GM23338 (cell line): ENCODE measurements at regions not wholly inside any gene's neighbourhood (a gene's known extent, or its start where the extent isn't known, plus 50 kb on each side); places are given as distances from the start of the nearest gene placed in this dataset.

Experiments used
- ATAC-seq: fragments of 200-7000 bp; cut with Tn5 transposase; 3 replicates; pipeline ENCODE4 v1.9.1; 2020
- DNase-seq: peaks from one replicate; pipeline ENCODE4 v3.0.0-alpha.2; 2015; ENCODE audit warnings: low spot score
- H2AFZ ChIP-seq: fragments of 200-600 bp; sonication (generic); 2 replicates; pipeline ENCODE4 v1.8.0; 2016; ENCODE audit warnings: antibody characterized with exemption, mild to moderate bottlenecking, moderate library complexity
- H3F3A ChIP-seq: fragments of 200-600 bp; sonication (generic); replicated peaks from 2 replicates; pipeline ENCODE4 v1.8.0; 2017; ENCODE audit warnings: antibody characterized with exemption, mixed run types, low read depth
- H3K27ac ChIP-seq: fragments of 200-600 bp; sonication (generic); 2 replicates; pipeline ENCODE4 v1.6.1; 2016; ENCODE audit warnings: low read depth
- H3K27me3 ChIP-seq: fragments of 200-600 bp; sonication (generic); 2 replicates; pipeline ENCODE4 v1.8.0; 2016; ENCODE audit warnings: mild to moderate bottlenecking, mixed run types, moderate library complexity; ENCODE audit not compliant: insufficient read depth
- H3K36me3 ChIP-seq: fragments of 200-600 bp; sonication (generic); 2 replicates; pipeline ENCODE4 v1.8.0; 2016; ENCODE audit warnings: mild to moderate bottlenecking; ENCODE audit not compliant: insufficient read depth
- H3K4me1 ChIP-seq: fragments of 200-600 bp; sonication (generic); 2 replicates; pipeline ENCODE4 v1.8.0; 2016; ENCODE audit warnings: mild to moderate bottlenecking, moderate library complexity; ENCODE audit not compliant: insufficient read depth
- H3K4me2 ChIP-seq: fragments of 200-600 bp; sonication (generic); 2 replicates; pipeline ENCODE4 v1.7.1; 2017; ENCODE audit warnings: mixed run types
- H3K4me3 ChIP-seq: fragments of 200-600 bp; sonication (generic); 2 replicates; pipeline ENCODE4 v1.6.1; 2016; ENCODE audit warnings: mixed run types
- H3K79me2 ChIP-seq: fragments of 200-600 bp; sonication (generic); replicated peaks from 2 replicates; pipeline ENCODE4 v1.8.0; 2017; ENCODE audit warnings: mild to moderate bottlenecking; ENCODE audit not compliant: insufficient read depth
- H3K9me2 ChIP-seq: fragments of 200-600 bp; sonication (generic); 2 replicates; pipeline ENCODE4 v1.8.0; 2017; ENCODE audit not compliant: insufficient read depth
- H4K20me1 ChIP-seq: fragments of 200-600 bp; sonication (generic); replicated peaks from 2 replicates; pipeline ENCODE4 v1.8.0; 2017; ENCODE audit warnings: mild to moderate bottlenecking; ENCODE audit not compliant: insufficient read depth
- H3K27ac Mint-ChIP-seq: 2 replicates; pipeline ENCODE4 v1.8.0; 2020; ENCODE audit warnings: inconsistent platforms, mild to moderate bottlenecking, moderate library complexity, mixed read lengths
- H3K27me3 Mint-ChIP-seq: 3 replicates; pipeline ENCODE4 v1.8.0; 2022; ENCODE audit warnings: low read depth, mild to moderate bottlenecking, moderate library complexity, mixed read lengths, inconsistent platforms; ENCODE audit not compliant: insufficient read depth, poor library complexity
- H3K36me3 Mint-ChIP-seq: 3 replicates; pipeline ENCODE4 v1.8.0; 2021; ENCODE audit warnings: low read depth, mild to moderate bottlenecking, inconsistent platforms, moderate library complexity, mixed read lengths
- H3K4me1 Mint-ChIP-seq: 3 replicates; pipeline ENCODE4 v1.8.0; 2020; ENCODE audit warnings: mild to moderate bottlenecking, inconsistent platforms, mixed read lengths
- H3K4me3 Mint-ChIP-seq: 3 replicates; pipeline ENCODE4 v1.8.0; 2021; ENCODE audit warnings: moderate library complexity, mild to moderate bottlenecking, inconsistent platforms, mixed read lengths
- H3K9me3 Mint-ChIP-seq: 3 replicates; pipeline ENCODE4 v1.8.0; 2020; ENCODE audit warnings: moderate library complexity, mild to moderate bottlenecking, inconsistent platforms, mixed read lengths
- CREB1 ChIP-seq: fragments of 250-450 bp; sonication (Bioruptor Pico); IDR thresholded peaks from 2 replicates; pipeline ENCODE4 v1.5.0; 2020; ENCODE audit warnings: low read depth, mild to moderate bottlenecking, moderate library complexity
- EZH2 ChIP-seq: fragments of 200-600 bp; sonication (generic); IDR thresholded peaks from one replicate; pipeline ENCODE4 v1.8.0; 2017; ENCODE audit warnings: antibody characterized with exemption, mild to moderate bottlenecking, low read depth; ENCODE audit not compliant: unreplicated experiment
- EZH2phosphoT487 ChIP-seq: fragments of 200-600 bp; sonication (generic); IDR thresholded peaks from one replicate; pipeline ENCODE4 v1.8.1; 2018; ENCODE audit warnings: antibody characterized with exemption; ENCODE audit not compliant: unreplicated experiment
- JUNB ChIP-seq: IDR thresholded peaks from one replicate; pipeline ENCODE4 v1.6.1; 2016; ENCODE audit warnings: antibody characterized with exemption; ENCODE audit not compliant: unreplicated experiment
- NANOG ChIP-seq: IDR thresholded peaks from 2 replicates; pipeline ENCODE4 v1.6.1; 2016; ENCODE audit warnings: antibody characterized with exemption, borderline replicate concordance
- POLR2AphosphoS5 ChIP-seq: IDR thresholded peaks from 2 replicates; pipeline ENCODE4 v1.6.1; 2016; ENCODE audit warnings: antibody characterized with exemption, low read depth
- STAT1 ChIP-seq: IDR thresholded peaks from one replicate; pipeline ENCODE4 v1.6.1; 2016; ENCODE audit warnings: antibody characterized with exemption; ENCODE audit not compliant: unreplicated experiment
- ZNF114 ChIP-seq: fragments of 250-450 bp; sonication (Bioruptor Pico); IDR thresholded peaks from 2 replicates; pipeline ENCODE4 v1.5.0; 2020; ENCODE audit warnings: mild to moderate bottlenecking, moderate library complexity
- ZNF331 ChIP-seq: fragments of 250-450 bp; sonication (Bioruptor Pico); IDR thresholded peaks from 2 replicates; pipeline ENCODE4 v1.5.0; 2020; ENCODE audit warnings: low read depth, mild to moderate bottlenecking, moderate library complexity
- ZNF462 ChIP-seq: fragments of 250-450 bp; sonication (Bioruptor Pico); IDR thresholded peaks from 2 replicates; pipeline ENCODE4 v1.5.0; 2020; ENCODE audit warnings: mild to moderate bottlenecking, moderate library complexity
- TF ChIP-seq, protein P1 (sequence below), 2 experiments: fragments of 200-600 bp in 1 of 2; sonication (generic) in 1 of 2; conservative IDR thresholded peaks; 2 replicates each; pipeline versions ENCODE4 v1.5.1 to v1.6.1; 2016 to 2017; ENCODE audit warnings: antibody characterized with exemption in 2 of 2, low read depth in 2 of 2, mild to moderate bottlenecking in 2 of 2, moderate library complexity in 1 of 2
- TF ChIP-seq, protein P2 (sequence below): IDR thresholded peaks from 2 replicates; pipeline ENCODE4 v1.6.1; 2016; ENCODE audit warnings: antibody characterized with exemption
- TF ChIP-seq, protein P3 (sequence below): IDR thresholded peaks from one replicate; pipeline ENCODE4 v1.6.1; 2018; ENCODE audit warnings: antibody characterized with exemption; ENCODE audit not compliant: unreplicated experiment

DNA sequence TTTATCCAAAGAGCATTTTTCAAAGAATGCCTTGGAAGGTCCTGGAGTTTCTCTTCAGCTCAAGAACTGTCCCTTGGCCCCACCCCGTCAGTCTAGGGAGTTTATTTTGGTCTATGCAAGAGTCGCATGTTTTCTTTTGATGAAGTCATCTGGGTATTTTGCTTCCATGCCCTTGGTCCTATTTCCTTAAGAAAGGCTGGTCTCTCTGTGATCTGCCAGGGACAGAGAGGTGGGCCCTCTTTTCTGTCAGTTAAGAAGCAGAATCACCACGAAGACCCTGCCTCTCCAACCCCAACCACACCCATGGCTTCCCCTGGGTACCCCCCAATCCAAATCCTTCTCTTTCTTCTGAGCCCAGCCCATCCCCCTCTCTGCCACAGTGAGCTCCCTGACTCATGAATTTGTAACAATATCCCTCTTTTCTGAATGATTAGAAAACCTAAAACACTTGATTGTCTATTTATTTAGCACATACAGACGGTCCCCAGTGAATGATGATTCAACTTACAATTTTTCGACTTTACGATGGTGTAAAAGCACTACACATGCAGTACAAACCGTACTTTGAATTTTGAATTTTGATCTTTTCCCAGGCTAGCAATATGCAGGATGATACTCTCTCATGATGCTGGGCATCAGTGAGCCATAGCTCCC lies 163.5 kb upstream of the ADRA1B start:
- Histone ChIP-seq H3K4me3 (no peak overlapping the region), H4K20me1 (no peaks in the 10 kb centered on the region), H2AFZ (0 out of 2 replicates have a peak overlapping the region, but pooled peaks have one; percentile 38), H3K27ac (no peak overlapping the region), H3F3A (no peaks in the 10 kb centered on the region), H3K4me1 (no peaks in the 10 kb centered on the region), H3K4me2 (no peak overlapping the region), H3K9me2 (0 out of 2 replicates have a peak, but pooled peaks cover 3% of the 10 kb centered on the region), H3K27me3 (no peaks in the 10 kb centered on the region), H3K79me2 (no peaks in the 10 kb centered on the region), H3K36me3 (no peaks in the 10 kb centered on the region; the same call in 1 of the 2 replicates)
- H3K4me1 Mint-ChIP-seq: no peaks in the 10 kb centered on the region
- H3K36me3 Mint-ChIP-seq: no peaks in the 10 kb centered on the region
- peaks cover 3% of the 10 kb centered on the region for H3K27me3 Mint-ChIP-seq
- H3K4me3 Mint-ChIP-seq: no peak overlapping the region
- peaks cover 2% of the 10 kb centered on the region; the same call in 1 of the 3 replicates for H3K9me3 Mint-ChIP-seq
- H3K27ac Mint-ChIP-seq: no peak overlapping the region
- no peak for ATAC-seq
- DNase-seq: no peak
- TF ChIP-seq ZNF331 (CRISPR knock-in tag) (no peak), EZH2 (no peak), CREB1 (CRISPR knock-in tag) (no peak), JUNB (no peak), EZH2phosphoT487 (no peak), ZNF114 (CRISPR knock-in tag) (no peak), ZNF462 (CRISPR knock-in tag) (no peak), NANOG (no peak), POLR2AphosphoS5 (no peak), STAT1 (no peak)
- TF ChIP-seq, protein P1, sequence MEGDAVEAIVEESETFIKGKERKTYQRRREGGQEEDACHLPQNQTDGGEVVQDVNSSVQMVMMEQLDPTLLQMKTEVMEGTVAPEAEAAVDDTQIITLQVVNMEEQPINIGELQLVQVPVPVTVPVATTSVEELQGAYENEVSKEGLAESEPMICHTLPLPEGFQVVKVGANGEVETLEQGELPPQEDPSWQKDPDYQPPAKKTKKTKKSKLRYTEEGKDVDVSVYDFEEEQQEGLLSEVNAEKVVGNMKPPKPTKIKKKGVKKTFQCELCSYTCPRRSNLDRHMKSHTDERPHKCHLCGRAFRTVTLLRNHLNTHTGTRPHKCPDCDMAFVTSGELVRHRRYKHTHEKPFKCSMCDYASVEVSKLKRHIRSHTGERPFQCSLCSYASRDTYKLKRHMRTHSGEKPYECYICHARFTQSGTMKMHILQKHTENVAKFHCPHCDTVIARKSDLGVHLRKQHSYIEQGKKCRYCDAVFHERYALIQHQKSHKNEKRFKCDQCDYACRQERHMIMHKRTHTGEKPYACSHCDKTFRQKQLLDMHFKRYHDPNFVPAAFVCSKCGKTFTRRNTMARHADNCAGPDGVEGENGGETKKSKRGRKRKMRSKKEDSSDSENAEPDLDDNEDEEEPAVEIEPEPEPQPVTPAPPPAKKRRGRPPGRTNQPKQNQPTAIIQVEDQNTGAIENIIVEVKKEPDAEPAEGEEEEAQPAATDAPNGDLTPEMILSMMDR (conservative IDR thresholded peaks at IDR 0.05; ENCODE audit: low read depth in 2 of 2): no peak
- TF ChIP-seq, protein P2, sequence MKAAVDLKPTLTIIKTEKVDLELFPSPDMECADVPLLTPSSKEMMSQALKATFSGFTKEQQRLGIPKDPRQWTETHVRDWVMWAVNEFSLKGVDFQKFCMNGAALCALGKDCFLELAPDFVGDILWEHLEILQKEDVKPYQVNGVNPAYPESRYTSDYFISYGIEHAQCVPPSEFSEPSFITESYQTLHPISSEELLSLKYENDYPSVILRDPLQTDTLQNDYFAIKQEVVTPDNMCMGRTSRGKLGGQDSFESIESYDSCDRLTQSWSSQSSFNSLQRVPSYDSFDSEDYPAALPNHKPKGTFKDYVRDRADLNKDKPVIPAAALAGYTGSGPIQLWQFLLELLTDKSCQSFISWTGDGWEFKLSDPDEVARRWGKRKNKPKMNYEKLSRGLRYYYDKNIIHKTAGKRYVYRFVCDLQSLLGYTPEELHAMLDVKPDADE: no peak
- TF ChIP-seq, protein P3, sequence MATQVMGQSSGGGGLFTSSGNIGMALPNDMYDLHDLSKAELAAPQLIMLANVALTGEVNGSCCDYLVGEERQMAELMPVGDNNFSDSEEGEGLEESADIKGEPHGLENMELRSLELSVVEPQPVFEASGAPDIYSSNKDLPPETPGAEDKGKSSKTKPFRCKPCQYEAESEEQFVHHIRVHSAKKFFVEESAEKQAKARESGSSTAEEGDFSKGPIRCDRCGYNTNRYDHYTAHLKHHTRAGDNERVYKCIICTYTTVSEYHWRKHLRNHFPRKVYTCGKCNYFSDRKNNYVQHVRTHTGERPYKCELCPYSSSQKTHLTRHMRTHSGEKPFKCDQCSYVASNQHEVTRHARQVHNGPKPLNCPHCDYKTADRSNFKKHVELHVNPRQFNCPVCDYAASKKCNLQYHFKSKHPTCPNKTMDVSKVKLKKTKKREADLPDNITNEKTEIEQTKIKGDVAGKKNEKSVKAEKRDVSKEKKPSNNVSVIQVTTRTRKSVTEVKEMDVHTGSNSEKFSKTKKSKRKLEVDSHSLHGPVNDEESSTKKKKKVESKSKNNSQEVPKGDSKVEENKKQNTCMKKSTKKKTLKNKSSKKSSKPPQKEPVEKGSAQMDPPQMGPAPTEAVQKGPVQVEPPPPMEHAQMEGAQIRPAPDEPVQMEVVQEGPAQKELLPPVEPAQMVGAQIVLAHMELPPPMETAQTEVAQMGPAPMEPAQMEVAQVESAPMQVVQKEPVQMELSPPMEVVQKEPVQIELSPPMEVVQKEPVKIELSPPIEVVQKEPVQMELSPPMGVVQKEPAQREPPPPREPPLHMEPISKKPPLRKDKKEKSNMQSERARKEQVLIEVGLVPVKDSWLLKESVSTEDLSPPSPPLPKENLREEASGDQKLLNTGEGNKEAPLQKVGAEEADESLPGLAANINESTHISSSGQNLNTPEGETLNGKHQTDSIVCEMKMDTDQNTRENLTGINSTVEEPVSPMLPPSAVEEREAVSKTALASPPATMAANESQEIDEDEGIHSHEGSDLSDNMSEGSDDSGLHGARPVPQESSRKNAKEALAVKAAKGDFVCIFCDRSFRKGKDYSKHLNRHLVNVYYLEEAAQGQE: no peak
